ENCODE measurements at regions not wholly inside any gene's neighbourhood (a gene's known extent, or its start where the extent isn't known, plus 50 kb on each side); places are given as distances from the start of the nearest gene placed in this dataset.

DNA sequence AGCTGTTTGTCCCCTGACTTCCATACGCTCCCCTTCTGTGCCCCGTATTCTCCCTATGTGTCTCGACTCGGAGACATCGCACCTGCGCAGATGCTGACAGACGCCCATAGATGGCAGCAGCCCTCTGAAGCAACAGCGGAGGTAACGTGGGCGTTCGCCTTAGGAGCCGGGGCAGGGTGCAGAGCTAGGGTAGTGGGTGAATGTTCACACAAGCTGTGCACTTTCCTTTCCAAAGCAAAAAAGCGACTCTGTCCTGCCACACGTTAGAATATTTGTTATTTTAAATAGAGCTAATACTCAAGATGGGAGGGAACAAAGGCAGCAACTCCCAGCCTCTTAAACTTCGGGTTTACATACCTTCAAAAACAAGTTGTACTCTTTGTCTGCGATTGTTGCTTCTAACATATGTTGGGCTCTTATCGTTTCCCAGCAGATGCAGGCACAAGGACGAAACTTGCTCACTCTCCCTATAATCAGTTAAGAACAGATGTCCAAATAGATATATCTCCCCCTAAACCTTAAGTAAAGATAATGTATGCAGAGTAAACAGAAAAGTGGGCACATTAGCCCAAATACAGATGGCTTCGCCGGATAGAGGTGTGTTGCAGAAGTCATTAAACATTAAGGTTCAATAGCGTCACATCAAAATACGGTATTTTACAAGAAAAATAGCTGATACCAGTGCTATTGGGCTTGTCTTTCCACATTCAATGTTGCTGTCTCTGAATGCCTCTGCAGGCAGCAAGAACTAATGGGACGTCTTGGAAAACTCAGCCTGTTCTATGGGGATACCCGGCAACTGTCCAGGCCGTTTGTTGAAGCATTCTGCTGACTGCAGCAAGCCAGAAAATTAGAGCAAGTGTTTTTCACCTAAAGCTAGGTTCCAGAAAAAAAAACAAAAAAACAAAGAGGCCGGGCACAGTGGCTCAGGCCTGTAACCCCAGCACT is 340.3 kb upstream of the PRKCQ start:
- Histone ChIP-seq H3K4me2 (peak overlapping the region; percentile 70), H3K79me2 (no peaks in the 10 kb centered on the region), H3K36me3 (replicated peaks; ENCODE audit: insufficient read depth, low read depth) (no peaks in the 10 kb centered on the region), H3K4me3 (no peak overlapping the region), H4K20me1 (ENCODE audit: insufficient read depth, poor library complexity, severe bottlenecking) (no peaks in the 10 kb centered on the region), H3K27ac (no peak overlapping the region), H3K27me3 (no peaks in the 10 kb centered on the region), H3K9me2 (replicated peaks; ENCODE audit: insufficient read depth) (no peaks in the 10 kb centered on the region), H3K4me1 (ENCODE audit: insufficient read depth) (no peaks in the 10 kb centered on the region), H2AFZ (peak overlapping the region; percentile 55), H3K9me3 (ENCODE audit: low read depth) (no peaks in the 10 kb centered on the region)
- WGBS (ENCODE audit: low lambda C conversion rate, missing lambda C conversion rate) = 24% methylated on average over 26 of the region's 26 CpGs
- no peak for TF ChIP-seq EZH2 (IDR thresholded peaks at IDR 0.05; ENCODE audit: borderline replicate concordance)
- TF ChIP-seq, protein P1, sequence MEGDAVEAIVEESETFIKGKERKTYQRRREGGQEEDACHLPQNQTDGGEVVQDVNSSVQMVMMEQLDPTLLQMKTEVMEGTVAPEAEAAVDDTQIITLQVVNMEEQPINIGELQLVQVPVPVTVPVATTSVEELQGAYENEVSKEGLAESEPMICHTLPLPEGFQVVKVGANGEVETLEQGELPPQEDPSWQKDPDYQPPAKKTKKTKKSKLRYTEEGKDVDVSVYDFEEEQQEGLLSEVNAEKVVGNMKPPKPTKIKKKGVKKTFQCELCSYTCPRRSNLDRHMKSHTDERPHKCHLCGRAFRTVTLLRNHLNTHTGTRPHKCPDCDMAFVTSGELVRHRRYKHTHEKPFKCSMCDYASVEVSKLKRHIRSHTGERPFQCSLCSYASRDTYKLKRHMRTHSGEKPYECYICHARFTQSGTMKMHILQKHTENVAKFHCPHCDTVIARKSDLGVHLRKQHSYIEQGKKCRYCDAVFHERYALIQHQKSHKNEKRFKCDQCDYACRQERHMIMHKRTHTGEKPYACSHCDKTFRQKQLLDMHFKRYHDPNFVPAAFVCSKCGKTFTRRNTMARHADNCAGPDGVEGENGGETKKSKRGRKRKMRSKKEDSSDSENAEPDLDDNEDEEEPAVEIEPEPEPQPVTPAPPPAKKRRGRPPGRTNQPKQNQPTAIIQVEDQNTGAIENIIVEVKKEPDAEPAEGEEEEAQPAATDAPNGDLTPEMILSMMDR (IDR thresholded peaks at IDR 0.05; ENCODE audit: poor library complexity) = peak; percentile 83
- DNase-seq (ENCODE audit: low spot score) = peak; percentile 86

DNA sequence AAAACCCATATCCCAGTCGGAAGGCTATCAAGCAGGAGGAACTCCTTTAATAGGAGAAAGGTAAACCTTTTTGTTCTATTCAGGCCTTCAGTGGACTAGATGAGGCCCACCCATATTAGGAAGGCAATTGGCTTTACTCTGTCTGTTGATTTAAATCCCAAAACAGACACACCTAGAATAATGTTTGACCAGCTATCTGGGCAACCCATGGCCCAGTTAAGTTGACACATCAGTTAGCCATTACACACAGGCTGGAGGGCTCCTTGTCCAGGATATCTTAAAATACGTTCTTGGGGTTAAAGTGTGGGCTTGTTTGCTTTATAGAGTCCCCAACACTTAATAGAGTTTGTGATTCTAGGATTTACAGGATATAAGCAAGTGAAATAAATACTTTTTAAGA is 339.0 kb upstream of the PRKCQ start:
- no peak for DNase-seq (ENCODE audit: low spot score)
- no peak overlapping the region for H3K27ac ChIP-seq
- no peaks in the 10 kb centered on the region for H4K20me1 ChIP-seq (ENCODE audit: insufficient read depth, poor library complexity, severe bottlenecking)
- no peak overlapping the region for H3K4me3 ChIP-seq
- no peak overlapping the region for H2AFZ ChIP-seq
- no peaks in the 10 kb centered on the region for H3K4me1 ChIP-seq (ENCODE audit: insufficient read depth)
- no peaks in the 10 kb centered on the region for H3K36me3 ChIP-seq (replicated peaks; ENCODE audit: insufficient read depth, low read depth)
- H3K9me3 ChIP-seq (ENCODE audit: low read depth) = no peaks in the 10 kb centered on the region
- TF ChIP-seq, protein P1 (IDR thresholded peaks at IDR 0.05; ENCODE audit: poor library complexity) = no peak
- TF ChIP-seq EZH2 (IDR thresholded peaks at IDR 0.05; ENCODE audit: borderline replicate concordance) (no peak), EZH2phosphoT487 (IDR thresholded peaks at IDR 0.05; ENCODE audit: low read depth, severe bottlenecking, unreplicated experiment) (no peak)
- no peaks in the 10 kb centered on the region for H3K9me2 ChIP-seq (replicated peaks; ENCODE audit: insufficient read depth)
- H3K4me2 ChIP-seq = no peak overlapping the region
- H3K27me3 ChIP-seq = no peaks in the 10 kb centered on the region
- 74% methylated on average over 2 of the region's 2 CpGs for WGBS (ENCODE audit: low lambda C conversion rate, missing lambda C conversion rate)
- no peaks in the 10 kb centered on the region for H3K79me2 ChIP-seq

DNA sequence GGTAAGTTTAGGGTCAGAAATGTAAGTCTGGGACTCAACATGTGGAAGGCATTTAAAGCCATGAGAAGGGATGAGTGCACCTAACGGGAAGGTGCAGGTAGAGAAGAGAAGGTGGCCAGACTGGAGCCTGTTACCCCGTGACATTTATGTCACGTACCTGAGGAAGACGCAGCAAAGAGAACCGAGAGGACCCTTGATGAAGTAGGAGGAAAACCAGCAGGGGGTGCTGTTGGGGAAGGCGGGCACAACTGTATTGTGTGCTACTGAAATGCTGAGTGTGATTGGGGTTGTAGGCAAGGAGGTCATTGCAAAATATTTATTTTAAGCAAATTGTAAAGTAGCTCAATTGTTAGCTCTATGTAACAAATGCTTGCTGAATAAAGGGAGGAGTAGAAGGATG is 338.2 kb upstream of the PRKCQ start:
- TF ChIP-seq, protein P1 (IDR thresholded peaks at IDR 0.05; ENCODE audit: poor library complexity) = peak; percentile 22
- no peak for TF ChIP-seq EZH2 (IDR thresholded peaks at IDR 0.05; ENCODE audit: borderline replicate concordance)
- Histone ChIP-seq H3K36me3 (replicated peaks; ENCODE audit: insufficient read depth, low read depth) (no peaks in the 10 kb centered on the region), H3K79me2 (no peaks in the 10 kb centered on the region)

More for the DNA sequence above, 338.2 kb upstream of the PRKCQ start:
- Histone ChIP-seq H4K20me1 (ENCODE audit: insufficient read depth, poor library complexity, severe bottlenecking) (no peaks in the 10 kb centered on the region), H3K4me3 (no peak overlapping the region), H3K9me2 (replicated peaks; ENCODE audit: insufficient read depth) (no peaks in the 10 kb centered on the region), H3K4me2 (no peak overlapping the region), H3K9me3 (ENCODE audit: low read depth) (no peaks in the 10 kb centered on the region), H3K27ac (no peak overlapping the region), H3K4me1 (ENCODE audit: insufficient read depth) (no peaks in the 10 kb centered on the region), H2AFZ (no peak overlapping the region), H3K27me3 (no peaks in the 10 kb centered on the region)
- WGBS (ENCODE audit: low lambda C conversion rate, missing lambda C conversion rate) = 85% methylated on average over 6 of the region's 6 CpGs
- DNase-seq (ENCODE audit: low spot score) = no peak
